DMS153 treated with DMSO at 0.1 percent for 48 hours (cell line): ENCODE measurements at regions not wholly inside any gene's neighbourhood (a gene's known extent, or its start where the extent isn't known, plus 50 kb on each side); places are given as distances from the start of the nearest gene placed in this dataset.
A peak's percentile ranks its signal among the peaks of the same experiment; 100 is the strongest.
"Not testable (repeated sequence)": the region's sequence is repeated elsewhere in the genome, so short reads cannot be mapped to it uniquely, and the experiment has no call there.

Experiments
- DNase-seq: peaks from one replicate; lab custom pipeline; 2025; ENCODE audit not compliant: unreplicated experiment; lab: John Stamatoyannopoulos, UW

GRCh38 chr20:1825938-1826445 lies 69.2 kb upstream of the SIRPA start:
- DNase-seq, result no peak

DNA sequence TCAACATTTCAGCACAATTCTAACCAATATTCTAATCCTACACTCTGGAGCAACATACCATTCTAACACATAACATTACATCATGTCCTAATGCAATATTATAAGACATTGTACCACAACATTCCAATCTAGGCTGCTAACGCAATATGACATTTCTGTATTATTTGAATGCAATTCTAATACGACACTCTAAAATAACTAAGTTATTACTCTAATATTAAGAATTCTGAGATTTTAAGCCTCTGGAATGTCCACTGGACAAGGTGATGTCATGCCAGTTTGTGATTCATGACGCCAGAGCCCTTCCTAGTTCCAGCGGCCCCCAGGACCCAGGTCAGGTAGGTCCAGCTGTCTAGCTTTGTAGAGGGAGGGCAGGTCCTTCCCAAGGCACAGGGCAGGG lies 69.7 kb upstream of the SIRPA start:
- DNase-seq, result no peak

DNA sequence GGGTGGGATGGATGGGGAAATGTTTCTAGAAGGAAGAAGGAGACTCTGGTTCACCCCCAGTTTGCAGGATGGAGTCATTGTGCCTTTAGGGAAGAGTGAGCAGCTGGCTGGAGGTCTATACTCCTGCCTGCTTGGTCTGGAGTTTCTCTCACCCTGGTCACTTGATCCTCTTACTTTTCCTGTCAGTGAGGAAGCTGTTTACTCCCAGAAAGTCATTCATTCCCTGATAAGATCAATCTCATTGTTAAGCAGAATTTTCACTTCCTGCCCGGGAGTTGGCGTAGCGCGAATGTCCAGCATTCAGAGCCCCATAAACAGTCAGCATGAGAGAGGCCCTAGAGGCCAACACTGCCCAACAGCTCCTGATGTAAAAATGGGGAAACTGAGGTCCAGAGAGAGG lies 70.4 kb upstream of the SIRPA start:
- no peak for DNase-seq

DNA sequence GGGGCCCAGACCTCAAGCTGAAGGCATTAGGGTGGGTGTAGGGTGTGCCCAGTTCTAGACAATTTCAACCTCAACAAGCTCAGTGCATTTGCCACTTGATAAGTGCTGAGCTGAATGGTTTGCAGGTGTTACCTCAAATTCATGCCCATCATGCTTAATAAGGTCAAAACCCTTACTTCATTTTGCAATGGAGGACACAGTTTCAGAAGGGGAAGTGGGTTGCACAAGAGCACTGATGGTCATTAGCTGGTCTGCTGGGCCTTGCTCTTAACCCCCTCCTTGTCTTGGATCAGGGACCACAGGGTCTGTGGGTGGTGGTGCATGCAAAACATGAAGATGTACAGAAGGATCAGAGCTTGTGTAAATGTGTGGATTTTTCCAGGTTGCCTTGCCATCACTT lies 71.0 kb upstream of the SIRPA start:
- no peak for DNase-seq

GRCh38 chr20:1823450-1823844 lies 71.8 kb upstream of the SIRPA start:
- no peak for DNase-seq

- DNase-seq, result no peak
Measured at GRCh38 chr20:1822564-1823449, 72.4 kb upstream of the SIRPA start.

DNA sequence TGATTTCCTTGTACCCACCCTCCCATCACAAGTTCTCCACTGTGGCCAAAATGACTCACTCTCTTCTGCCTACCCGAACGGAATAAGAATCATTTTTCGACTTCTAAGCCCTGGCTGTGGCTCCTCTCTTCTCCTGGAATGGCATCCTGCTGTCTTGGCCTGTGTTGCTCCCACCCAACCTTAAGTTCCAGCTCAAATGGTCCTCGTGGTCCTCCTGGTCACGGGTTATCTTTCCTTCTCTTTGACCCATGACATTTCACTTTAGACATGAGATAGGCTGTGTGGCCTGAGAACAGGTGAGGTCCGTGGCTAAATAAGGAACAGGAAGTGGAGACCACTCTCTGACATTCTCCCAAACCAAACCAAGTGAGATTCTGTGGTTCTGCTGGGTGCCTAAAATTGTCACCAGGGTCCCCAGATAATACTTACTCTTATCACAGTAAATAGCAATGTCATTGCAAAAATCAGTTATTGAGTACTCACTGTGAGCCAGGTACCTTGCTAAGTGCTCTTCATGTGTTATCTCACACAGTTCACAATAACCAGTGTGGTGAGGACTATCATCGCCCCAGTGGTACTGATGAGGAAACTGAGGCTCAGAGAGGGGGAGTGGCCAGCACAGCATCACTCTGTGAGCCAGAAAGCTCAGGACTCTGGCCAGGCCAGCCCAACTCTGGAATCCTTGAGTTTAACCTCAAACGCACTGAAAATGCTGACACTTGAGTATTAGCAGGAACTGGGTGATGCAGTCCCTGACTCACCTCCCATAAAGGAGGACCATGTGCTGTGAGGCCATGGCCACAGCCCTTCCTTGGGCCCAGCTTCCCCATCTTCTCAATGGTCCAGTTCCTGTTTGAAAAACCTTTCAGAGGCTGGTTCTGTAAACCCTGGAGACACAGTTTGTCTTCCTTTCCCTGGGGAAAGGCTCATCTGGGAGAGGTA lies 74.8 kb upstream of the SIRPA start:
- no peak for DNase-seq

- no peak for DNase-seq
Measured at GRCh38 chr20:1819311-1820137, 75.7 kb upstream of the SIRPA start.

DNA sequence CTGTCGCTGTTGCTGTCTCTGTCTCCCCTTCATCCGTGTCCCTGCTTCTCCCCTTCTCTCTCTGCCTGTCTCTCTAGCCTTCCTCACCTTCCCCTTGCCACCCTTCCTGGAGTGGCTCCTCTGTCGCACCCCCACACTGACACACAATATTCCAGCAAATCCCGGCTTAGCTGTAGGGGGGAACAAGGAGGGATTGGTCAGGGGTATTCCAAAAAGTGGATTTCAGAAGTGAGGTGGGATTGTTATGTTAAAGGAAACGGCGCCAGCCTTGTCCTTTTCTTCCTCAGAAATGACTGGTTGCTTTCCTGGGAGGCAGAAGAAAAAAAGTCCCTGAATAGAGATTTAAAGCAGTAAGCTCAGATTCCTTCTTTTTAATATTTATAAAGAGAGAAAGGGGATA lies 76.3 kb upstream of the SIRPA start:
- DNase-seq, result no peak

DNA sequence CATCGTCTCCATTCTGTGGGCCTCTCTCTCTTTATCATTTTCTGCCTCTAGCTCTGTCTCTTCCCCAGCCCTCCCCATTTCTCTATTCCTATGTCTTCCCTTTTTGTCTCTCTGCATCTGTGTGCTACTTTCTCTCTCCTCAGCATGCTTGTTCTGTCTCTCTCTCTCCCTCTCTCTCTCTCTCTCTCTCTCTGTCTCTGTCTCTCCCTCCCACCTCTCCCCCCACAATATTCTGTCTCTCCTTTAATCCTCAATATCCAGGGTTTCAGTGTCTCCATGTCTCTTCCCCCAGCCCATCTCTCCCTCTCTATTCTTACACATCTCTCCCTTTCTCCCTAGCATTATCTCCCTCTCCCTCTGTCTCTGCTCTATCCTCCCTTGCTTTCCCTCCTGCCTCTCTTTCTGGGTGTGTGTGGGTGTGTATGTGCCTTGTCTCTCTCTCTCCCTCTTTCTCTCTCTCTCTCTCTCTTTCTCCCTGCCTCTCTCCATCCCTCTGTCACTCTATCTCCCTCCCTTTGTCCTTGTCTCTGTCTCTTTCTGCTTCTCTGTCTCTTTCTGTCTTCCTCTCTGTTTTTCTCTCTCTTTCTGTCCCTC lies 76.9 kb upstream of the SIRPA start:
- DNase-seq, result no peak

GRCh38 chr20:1817577-1818211 lies 77.5 kb upstream of the SIRPA start:
- no peak for DNase-seq

DNA sequence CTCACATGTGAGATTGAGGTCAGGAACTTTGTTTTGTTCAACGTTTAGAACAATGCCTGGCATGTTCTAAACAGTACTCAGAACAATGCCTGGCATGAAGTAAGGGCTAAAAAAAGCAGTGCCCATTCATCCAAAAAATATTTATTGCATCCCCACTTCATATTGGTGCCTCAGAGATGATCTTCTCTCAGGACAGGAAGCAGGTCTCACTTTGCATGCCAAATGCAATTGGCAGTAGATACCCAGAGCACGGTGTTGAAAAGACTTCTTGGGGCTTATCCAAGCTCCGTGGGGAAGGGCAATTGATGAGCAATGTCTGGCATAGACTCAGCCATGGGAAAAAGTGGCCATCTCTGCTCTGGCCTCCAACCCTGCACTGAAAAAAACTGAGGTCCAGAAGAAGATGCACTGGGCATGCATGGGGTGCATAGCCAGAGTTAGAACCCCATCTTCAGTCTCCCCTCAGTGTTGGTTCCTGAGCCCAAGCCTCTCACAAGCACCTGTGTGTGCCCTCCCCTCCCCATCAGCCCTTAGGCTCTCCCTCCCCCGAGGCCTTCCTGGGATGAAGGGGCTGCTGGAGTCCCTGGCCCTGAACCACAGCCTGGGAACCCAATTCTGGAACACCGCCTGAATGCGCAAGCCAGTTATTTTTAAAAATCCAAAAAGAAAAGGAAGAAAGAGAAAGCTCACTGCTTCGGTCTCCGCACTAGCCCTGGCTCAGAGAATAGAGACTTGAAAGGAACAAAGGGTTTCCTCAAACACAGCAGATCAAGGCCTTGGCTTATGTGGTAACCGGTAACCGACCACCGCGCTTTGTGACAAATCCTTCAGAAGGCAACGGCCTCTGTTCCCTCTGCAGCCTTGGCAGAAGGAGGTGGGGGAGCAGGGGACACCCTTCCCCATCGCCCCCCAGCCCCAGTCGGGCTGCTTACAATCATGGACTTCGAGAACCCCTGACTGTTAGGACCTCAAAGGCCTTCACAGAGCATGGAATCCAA lies 78.5 kb upstream of the SIRPA start:
- no peak for DNase-seq

DNA sequence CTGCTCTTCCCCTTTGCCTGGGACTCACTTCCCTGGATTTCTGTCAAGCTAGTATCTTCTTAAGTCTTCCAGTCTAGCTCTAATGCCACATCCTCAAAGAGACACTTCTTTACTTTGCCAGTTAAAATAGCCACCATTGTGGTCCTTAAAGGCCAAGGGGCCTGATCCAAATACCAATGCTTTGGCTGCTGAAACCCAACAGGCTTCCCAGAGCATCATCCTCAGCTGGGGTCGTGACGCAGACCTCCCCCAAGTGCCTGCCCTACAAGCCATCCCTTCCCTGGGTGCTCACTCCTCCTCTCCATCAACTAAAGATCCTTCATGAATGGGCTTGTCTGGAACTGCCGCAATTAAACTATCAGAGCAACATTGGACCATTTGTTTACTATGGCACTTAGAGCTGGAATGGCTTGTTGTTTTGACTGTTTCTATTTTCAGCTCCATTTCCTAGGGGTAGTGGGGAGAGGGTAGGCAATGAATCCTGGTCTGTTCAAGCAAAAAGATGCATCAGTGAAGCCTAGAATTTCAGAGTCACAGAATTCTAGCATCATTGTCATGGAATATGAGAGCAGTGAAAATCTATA lies 79.6 kb upstream of the SIRPA start:
- peak; percentile 19 for DNase-seq

GRCh38 chr20:1814861-1815260 lies 80.3 kb upstream of the SIRPA start:
- not testable (repeated sequence) for DNase-seq

DNA sequence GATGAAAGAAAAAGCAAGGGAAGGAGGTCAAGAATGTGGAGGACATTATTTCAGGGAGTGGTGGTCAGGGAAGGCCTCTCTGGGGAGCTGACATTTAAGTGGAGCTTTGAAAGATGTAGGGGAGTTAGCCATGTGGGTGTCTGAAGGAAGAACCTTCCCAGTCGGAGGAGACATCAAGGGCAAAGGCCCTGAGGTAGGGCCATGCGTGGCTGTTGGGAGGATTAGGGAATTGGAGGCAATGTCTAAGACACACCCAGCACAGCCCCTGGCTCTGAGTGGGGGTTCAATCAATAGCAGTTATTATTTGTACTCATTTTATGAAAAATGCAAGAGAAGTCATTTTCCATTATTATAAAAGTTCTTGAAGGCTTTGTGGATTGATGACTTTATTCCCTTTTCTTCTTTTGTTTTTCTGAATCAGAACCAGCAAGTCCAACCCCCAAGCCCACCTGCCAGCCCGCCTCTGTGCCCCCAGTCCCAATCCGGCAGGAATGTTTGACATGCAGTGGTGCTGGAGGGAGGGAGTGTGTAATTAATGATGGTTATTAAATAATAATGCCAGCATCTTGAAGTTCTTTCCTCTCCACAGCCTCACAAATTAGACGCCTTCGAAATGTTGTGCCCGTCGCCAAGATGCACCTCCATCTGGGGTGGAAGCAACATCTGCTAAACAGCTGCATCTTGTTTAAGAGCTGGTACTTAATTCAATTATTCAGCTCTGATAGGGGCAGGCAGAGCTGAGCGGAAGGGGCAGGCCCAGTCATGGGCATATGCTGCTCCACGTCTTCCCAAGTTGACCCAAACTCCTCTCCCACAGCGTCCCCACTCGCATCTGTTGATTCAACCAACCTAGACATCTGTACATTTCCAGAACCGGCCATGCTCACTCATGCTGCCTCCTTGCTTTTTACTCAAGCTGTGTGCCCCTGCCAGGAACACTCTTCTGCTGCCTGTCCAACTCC lies 81.3 kb upstream of the SIRPA start:
- DNase-seq, result no peak

GRCh38 chr20:1813101-1813529 lies 82.1 kb upstream of the SIRPA start:
- no peak for DNase-seq
